Spleen (tissue), 7 donors: ENCODE measurements at regions not wholly inside any gene's neighbourhood (a gene's known extent, or its start where the extent isn't known, plus 50 kb on each side); places are given as distances from the start of the nearest gene placed in this dataset.

Source experiments
- POLR2AphosphoS5 ChIP-seq, 3 donors: sonication (generic); formaldehyde crosslinking; IDR thresholded peaks; one replicate each; pipeline ENCODE4 v1.5.1; 2017; ENCODE audit warnings: antibody characterized with exemption in 3 of 3
- TF ChIP-seq, protein P1 (sequence below), 11 experiments: fragments of 200-600 bp in 7 of 11; fragments of 450-650 bp in 4 of 11; sonication (generic) in 4 of 11; IDR thresholded peaks in 8 of 11; conservative IDR thresholded peaks in 3 of 11; 1 replicate in 7 of 11; 2 replicates in 4 of 11; pipeline versions ENCODE4 v1.4.0 to v1.8.0; 2016 to 2021; ENCODE audit warnings: antibody characterized with exemption in 11 of 11, inconsistent platforms in 4 of 11, mild to moderate bottlenecking in 1 of 11
- donor health status: DM: no; HTN: no; CAD: no; lungs with moderate emphysema.
- donor health status: DM: no; HTN: no; CAD: no.
- donor health status: DM: no; HTN: no; CAD: no.

DNA sequence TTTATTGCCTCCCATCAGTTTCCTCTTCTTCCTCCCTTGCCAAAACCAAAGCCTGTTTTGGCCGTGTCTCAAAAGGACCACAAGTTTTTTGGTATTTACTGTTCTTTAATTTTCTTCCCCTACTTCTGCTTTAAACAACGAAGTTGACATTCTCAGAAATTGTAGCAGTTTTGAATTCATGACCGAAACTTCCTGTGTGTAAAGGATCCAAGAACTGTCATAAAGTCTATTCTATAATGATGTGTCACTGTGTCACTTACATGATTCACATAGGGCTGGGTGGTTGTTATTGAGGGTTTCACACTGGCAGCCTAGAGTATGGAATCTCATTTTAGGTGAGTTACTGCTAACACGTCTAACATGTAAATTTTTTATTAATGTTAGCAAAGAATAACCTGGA, 741.0 kb upstream of the KLHL1 start:
- TF ChIP-seq, protein P1, sequence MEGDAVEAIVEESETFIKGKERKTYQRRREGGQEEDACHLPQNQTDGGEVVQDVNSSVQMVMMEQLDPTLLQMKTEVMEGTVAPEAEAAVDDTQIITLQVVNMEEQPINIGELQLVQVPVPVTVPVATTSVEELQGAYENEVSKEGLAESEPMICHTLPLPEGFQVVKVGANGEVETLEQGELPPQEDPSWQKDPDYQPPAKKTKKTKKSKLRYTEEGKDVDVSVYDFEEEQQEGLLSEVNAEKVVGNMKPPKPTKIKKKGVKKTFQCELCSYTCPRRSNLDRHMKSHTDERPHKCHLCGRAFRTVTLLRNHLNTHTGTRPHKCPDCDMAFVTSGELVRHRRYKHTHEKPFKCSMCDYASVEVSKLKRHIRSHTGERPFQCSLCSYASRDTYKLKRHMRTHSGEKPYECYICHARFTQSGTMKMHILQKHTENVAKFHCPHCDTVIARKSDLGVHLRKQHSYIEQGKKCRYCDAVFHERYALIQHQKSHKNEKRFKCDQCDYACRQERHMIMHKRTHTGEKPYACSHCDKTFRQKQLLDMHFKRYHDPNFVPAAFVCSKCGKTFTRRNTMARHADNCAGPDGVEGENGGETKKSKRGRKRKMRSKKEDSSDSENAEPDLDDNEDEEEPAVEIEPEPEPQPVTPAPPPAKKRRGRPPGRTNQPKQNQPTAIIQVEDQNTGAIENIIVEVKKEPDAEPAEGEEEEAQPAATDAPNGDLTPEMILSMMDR (IDR thresholded peaks at IDR 0.05 in 8 of 11, conservative IDR thresholded peaks at IDR 0.05 in 3 of 11) = no peak
- TF ChIP-seq POLR2AphosphoS5 (IDR thresholded peaks at IDR 0.05) = no peak
